ENCODE measurements at regions not wholly inside any gene's neighbourhood (a gene's known extent, or its start where the extent isn't known, plus 50 kb on each side); places are given as distances from the start of the nearest gene placed in this dataset.

DNA sequence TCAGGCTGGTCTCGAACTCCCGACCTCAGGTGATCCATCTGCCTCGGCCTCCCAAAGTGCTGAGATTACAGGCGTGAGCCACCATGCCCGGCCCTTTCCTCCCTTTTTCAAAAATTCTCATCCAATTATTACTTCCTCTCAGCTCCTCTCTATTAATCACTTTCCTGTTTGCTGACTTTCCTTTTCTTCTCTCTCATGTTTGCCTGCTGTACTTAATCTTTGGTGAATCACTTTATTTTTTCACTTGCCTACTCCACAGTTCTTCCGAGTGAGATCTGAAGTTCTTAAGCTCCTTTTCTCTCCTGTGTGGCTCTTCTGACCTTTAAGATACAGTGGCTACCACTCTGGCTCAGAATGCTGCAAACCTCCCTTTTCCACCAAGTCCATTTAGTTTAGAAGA, 126.3 kb upstream of the SERTAD2 start:
- H3K36me3 ChIP-seq = no peaks in the 10 kb centered on the region
- TF ChIP-seq, protein P1, sequence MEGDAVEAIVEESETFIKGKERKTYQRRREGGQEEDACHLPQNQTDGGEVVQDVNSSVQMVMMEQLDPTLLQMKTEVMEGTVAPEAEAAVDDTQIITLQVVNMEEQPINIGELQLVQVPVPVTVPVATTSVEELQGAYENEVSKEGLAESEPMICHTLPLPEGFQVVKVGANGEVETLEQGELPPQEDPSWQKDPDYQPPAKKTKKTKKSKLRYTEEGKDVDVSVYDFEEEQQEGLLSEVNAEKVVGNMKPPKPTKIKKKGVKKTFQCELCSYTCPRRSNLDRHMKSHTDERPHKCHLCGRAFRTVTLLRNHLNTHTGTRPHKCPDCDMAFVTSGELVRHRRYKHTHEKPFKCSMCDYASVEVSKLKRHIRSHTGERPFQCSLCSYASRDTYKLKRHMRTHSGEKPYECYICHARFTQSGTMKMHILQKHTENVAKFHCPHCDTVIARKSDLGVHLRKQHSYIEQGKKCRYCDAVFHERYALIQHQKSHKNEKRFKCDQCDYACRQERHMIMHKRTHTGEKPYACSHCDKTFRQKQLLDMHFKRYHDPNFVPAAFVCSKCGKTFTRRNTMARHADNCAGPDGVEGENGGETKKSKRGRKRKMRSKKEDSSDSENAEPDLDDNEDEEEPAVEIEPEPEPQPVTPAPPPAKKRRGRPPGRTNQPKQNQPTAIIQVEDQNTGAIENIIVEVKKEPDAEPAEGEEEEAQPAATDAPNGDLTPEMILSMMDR (IDR thresholded peaks at IDR 0.05) = no peak
- TF ChIP-seq POLR2A (IDR thresholded peaks at IDR 0.05) (no peak), EP300 (IDR thresholded peaks at IDR 0.05) (no peak)
- no peaks in the 10 kb centered on the region for H3K4me1 ChIP-seq
- no peaks in the 10 kb centered on the region for H3K27me3 ChIP-seq
- peaks cover 0 to 9% (median 3%) of the 10 kb centered on the region in 4 donors for H3K9me3 ChIP-seq
- H3K27ac ChIP-seq = no peak overlapping the region
- H3K4me3 ChIP-seq = no peak overlapping the region
- whole genome bisulfite sequencing, 2 donors = 81 to 93% methylated on average over 6 of the region's 6 CpGs
- no peak for DNase-seq (ENCODE audit: low spot score in 2 of 2)

DNA sequence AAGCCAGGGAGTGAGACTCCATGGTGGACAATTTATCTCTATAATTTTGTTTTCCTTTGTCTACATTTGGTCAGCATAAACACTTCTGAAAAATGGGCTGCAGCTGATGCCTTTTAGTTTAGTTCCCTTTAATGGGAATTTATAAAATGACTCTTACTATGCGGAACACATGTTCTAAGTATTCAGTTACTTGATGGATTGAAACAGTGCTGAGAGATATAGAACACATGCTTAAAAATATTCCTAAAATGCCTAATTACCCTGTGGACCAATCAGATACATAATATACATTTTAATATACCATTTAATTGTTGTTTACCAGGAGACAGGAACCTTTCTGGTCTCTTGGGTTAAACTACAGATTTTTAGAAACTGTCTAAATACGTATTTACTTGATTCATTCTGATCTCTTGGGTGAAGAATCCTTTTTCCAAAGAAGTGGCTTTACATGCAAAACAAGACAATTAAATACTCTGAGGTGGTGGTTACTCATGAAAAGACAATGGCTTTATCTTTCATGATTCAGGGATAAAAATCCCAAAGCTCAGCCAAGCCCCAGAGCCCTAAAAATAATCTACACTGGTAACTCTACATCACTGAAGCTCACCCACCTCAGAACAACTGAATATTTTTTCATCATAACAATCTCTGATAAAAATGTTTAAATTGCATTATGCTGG, 128.1 kb upstream of the SERTAD2 start:
- Histone ChIP-seq H3K4me3 (no peak overlapping the region), H3K36me3 (no peaks in the 10 kb centered on the region), H3K9me3 (no peaks in the 10 kb centered on the region), H3K4me1 (no peaks in the 10 kb centered on the region), H3K27me3 (no peaks in the 10 kb centered on the region), H3K27ac (no peak overlapping the region)
- 94% methylated on average over 2 of the region's 2 CpGs for WGBS, 2 donors
- TF ChIP-seq, protein P1 (IDR thresholded peaks at IDR 0.05) = no peak
- no peak for TF ChIP-seq POLR2A (IDR thresholded peaks at IDR 0.05)
- no peak for TF ChIP-seq EP300 (IDR thresholded peaks at IDR 0.05)
- DNase-seq (ENCODE audit: low spot score in 2 of 2) = no peak

DNA sequence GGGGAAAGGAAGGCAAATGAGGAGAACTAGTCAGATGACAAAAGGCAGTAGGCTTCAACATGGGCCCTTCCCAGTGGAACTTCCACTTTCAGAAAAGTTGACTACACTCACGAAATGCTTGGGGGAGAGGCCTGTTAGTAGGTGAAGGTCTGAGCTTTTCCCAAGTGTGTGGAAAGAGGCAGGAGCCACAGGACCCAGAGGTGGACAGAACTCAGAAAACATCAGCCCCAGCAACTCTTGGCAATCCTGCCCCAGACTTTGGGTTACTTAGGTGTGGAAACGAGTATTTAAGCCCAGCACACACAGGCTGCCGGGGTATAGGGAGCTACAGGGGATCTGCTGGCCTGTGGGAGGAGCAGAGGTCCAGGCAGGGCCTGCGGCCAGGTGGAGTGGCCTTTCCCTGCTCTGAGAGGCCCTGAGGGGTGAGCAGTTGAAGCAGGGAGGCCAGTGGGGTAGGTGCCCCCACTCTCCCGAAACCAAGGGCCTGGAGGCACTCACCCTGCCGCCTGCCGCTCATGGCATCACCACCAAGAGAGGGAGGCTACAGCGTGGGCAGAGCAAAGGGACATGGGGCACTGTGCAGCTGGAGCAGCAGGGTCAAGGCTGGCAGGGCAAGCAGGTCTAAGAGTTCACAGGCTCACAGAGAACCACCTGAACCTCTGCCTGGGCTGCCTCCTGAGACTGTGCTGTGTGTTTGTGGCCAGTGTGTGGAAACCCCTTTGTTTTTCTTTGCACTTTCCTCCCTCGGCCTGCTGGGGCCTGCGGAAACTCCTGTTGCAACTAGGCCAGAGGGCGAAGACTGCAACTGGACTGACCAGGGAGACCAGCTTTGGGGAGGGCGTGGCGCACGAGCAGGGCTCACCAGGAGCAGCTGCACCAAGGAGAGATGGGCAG, 130.7 kb upstream of the SERTAD2 start:
- no peak for TF ChIP-seq POLR2A (IDR thresholded peaks at IDR 0.05)
- H3K4me3 ChIP-seq = no peak overlapping the region
- H3K9me3 ChIP-seq = no peaks in the 10 kb centered on the region
- H3K27me3 ChIP-seq = no peaks in the 10 kb centered on the region
- no peak for DNase-seq (ENCODE audit: low spot score in 2 of 2)
- 85 to 91% methylated on average over 12 to 13 of the region's 14 CpGs for WGBS, 2 donors
- H3K27ac ChIP-seq = no peak overlapping the region
- no peaks in the 10 kb centered on the region for H3K4me1 ChIP-seq
- H3K36me3 ChIP-seq = no peaks in the 10 kb centered on the region

DNA sequence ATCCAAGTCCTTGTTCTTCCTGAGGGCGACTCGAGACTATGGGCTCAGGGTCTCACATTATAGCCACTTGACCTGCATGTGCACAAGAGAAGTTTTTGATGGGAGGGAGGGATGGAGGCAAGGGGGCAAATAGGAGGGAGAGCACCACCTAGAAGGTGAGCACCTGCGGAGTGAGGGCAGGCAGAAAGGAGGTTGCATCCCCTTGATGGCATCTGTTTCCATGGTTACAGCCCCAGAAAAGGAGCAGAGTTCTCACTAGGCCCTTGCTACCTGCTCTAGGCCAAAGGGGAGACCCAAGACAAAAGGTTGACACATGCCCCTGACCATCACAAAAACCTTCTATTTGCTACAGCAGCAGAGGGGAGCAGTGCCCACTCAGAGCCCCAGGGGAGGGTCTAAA, 131.5 kb upstream of the SERTAD2 start:
- WGBS, 2 donors = 98% methylated on average over 3 of the region's 3 CpGs
- H3K9me3 ChIP-seq = no peaks in the 10 kb centered on the region
- DNase-seq (ENCODE audit: low spot score in 2 of 2) = no peak
- no peaks in the 10 kb centered on the region for H3K4me1 ChIP-seq
- no peak for TF ChIP-seq POLR2A (IDR thresholded peaks at IDR 0.05)
- no peak for TF ChIP-seq EP300 (IDR thresholded peaks at IDR 0.05)
- TF ChIP-seq, protein P1 (IDR thresholded peaks at IDR 0.05) = no peak
- no peaks in the 10 kb centered on the region for H3K27me3 ChIP-seq
- H3K27ac ChIP-seq = no peak overlapping the region
- H3K36me3 ChIP-seq = no peaks in the 10 kb centered on the region
- no peak overlapping the region for H3K4me3 ChIP-seq

DNA sequence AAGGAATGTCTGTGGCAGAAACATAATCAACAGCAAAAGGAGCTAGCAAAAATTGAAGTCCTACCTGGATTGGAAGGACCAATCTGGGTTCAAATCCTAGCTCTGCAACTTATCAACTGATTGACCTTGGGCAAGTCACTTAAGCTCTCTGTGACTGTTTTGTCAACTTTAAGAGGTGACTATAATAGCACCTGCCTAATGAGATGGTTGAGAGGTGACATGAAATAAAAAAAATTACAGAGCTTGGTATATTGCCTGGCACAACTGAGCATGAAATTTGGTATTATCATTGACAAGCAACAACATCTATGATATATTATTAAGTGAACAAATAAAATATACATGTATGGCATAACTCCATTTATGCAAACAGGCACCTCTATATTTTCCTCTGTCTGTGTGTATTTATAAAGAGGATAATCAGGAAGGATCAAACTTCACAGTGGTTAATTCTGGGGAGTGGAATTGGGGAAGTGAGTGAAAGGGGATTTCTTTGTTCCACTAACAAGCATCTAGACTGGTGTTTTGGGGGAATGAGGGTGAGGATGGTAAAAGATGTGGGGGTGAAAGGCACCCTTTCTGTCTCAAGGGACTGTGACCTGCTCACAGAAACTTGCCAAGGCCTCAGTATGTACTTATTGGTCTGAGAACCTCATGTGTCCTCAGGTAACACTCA, 132.8 kb upstream of the SERTAD2 start:
- H3K27ac ChIP-seq = no peak overlapping the region
- TF ChIP-seq POLR2A (IDR thresholded peaks at IDR 0.05) (no peak), EP300 (IDR thresholded peaks at IDR 0.05) (no peak)
- TF ChIP-seq, protein P1 (IDR thresholded peaks at IDR 0.05) = no peak
- H3K4me3 ChIP-seq = no peak overlapping the region
- no peaks in the 10 kb centered on the region for H3K4me1 ChIP-seq
- no peaks in the 10 kb centered on the region for H3K9me3 ChIP-seq
- no peaks in the 10 kb centered on the region for H3K36me3 ChIP-seq
- no peak for DNase-seq (ENCODE audit: low spot score in 2 of 2)
- no peaks in the 10 kb centered on the region for H3K27me3 ChIP-seq
